H1 (cell line): ENCODE measurements at regions not wholly inside any gene's neighbourhood (a gene's known extent, or its start where the extent isn't known, plus 50 kb on each side); places are given as distances from the start of the nearest gene placed in this dataset.

Experiments
- CHD7 ChIP-seq: fragments of 300-600 bp; sonication (generic); IDR thresholded peaks from 2 replicates; pipeline ENCODE4 v1.7.1; 2012; ENCODE audit warnings: low read length, moderate library complexity, mild to moderate bottlenecking, inconsistent platforms; ENCODE audit not compliant: insufficient replicate concordance
- SUZ12 ChIP-seq: fragments of 200-600 bp; sonication (generic); IDR thresholded peaks from 2 replicates; pipeline ENCODE4 v1.6.1; 2012; ENCODE audit warnings: mild to moderate bottlenecking, inconsistent platforms, low read length, moderate library complexity, mixed read lengths

GRCh38 chr3:115523458-115523857 lies 99.9 kb upstream of the GAP43 start (continued):
- TF ChIP-seq CHD7 (no peak), SUZ12 (no peak)
